PFSK-1 (cell line): ENCODE measurements at regions not wholly inside any gene's neighbourhood (a gene's known extent, or its start where the extent isn't known, plus 50 kb on each side); places are given as distances from the start of the nearest gene placed in this dataset.

Experiments
- FOXP2 ChIP-seq: optimal IDR thresholded peaks from 2 replicates; pipeline ENCODE3; 2011; ENCODE audit warnings: borderline replicate concordance, control low read depth, inconsistent platforms; ENCODE audit not compliant: insufficient read depth; ENCODE audit errors: extremely low read length, extremely low read depth
- POLR2AphosphoS5 ChIP-seq: IDR thresholded peaks from 2 replicates; pipeline ENCODE4 v1.6.1; 2012; ENCODE audit warnings: low read depth, mild to moderate bottlenecking, control low read depth, low read length, moderate library complexity
- SIN3A ChIP-seq: IDR thresholded peaks from 2 replicates; pipeline ENCODE4 v1.6.1; 2012; ENCODE audit warnings: mild to moderate bottlenecking, low read length, moderate library complexity, borderline replicate concordance; ENCODE audit not compliant: insufficient read depth
- TAF1 ChIP-seq: IDR thresholded peaks from 2 replicates; pipeline ENCODE4 v1.6.1; 2012; ENCODE audit warnings: low read length, control low read depth, borderline replicate concordance; ENCODE audit not compliant: insufficient read depth
- TF ChIP-seq, protein P1 (sequence below), 2 experiments: IDR thresholded peaks; 2 replicates each; pipeline versions ENCODE4 v1.6.1 to v1.8.0; 2011 to 2012; ENCODE audit warnings: low read depth in 2 of 2, low read length in 2 of 2, control low read depth in 1 of 2, inconsistent platforms in 1 of 2, mild to moderate bottlenecking in 1 of 2, moderate library complexity in 1 of 2; ENCODE audit not compliant: insufficient read depth in 1 of 2

DNA sequence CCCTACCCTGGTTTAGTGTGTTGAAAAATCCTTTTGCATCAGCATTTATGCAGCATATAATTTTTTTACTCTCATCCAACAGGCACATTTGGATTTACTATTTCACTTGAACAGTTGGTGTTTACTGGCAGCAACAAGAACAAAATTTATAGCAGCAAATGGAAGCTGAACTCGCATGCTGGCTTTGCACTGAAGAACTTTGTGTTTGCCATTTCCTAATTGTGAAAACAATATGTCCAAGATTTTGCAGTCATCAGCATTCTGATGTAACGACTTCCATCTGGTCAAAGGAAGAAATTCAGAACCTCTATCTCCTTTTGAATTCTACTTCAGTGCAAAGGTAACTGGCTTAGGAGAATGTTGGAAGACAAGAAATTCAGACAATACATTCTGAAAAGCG is 131.0 kb downstream of the DLEU7 start:
- TF ChIP-seq POLR2AphosphoS5 (no peak), SIN3A (no peak), TAF1 (no peak), FOXP2 (no peak)
- TF ChIP-seq, protein P1, sequence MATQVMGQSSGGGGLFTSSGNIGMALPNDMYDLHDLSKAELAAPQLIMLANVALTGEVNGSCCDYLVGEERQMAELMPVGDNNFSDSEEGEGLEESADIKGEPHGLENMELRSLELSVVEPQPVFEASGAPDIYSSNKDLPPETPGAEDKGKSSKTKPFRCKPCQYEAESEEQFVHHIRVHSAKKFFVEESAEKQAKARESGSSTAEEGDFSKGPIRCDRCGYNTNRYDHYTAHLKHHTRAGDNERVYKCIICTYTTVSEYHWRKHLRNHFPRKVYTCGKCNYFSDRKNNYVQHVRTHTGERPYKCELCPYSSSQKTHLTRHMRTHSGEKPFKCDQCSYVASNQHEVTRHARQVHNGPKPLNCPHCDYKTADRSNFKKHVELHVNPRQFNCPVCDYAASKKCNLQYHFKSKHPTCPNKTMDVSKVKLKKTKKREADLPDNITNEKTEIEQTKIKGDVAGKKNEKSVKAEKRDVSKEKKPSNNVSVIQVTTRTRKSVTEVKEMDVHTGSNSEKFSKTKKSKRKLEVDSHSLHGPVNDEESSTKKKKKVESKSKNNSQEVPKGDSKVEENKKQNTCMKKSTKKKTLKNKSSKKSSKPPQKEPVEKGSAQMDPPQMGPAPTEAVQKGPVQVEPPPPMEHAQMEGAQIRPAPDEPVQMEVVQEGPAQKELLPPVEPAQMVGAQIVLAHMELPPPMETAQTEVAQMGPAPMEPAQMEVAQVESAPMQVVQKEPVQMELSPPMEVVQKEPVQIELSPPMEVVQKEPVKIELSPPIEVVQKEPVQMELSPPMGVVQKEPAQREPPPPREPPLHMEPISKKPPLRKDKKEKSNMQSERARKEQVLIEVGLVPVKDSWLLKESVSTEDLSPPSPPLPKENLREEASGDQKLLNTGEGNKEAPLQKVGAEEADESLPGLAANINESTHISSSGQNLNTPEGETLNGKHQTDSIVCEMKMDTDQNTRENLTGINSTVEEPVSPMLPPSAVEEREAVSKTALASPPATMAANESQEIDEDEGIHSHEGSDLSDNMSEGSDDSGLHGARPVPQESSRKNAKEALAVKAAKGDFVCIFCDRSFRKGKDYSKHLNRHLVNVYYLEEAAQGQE (IDR thresholded peaks at IDR 0.05; ENCODE audit: insufficient read depth in 1 of 2, low read depth in 2 of 2, low read length in 2 of 2) = no peak

DNA sequence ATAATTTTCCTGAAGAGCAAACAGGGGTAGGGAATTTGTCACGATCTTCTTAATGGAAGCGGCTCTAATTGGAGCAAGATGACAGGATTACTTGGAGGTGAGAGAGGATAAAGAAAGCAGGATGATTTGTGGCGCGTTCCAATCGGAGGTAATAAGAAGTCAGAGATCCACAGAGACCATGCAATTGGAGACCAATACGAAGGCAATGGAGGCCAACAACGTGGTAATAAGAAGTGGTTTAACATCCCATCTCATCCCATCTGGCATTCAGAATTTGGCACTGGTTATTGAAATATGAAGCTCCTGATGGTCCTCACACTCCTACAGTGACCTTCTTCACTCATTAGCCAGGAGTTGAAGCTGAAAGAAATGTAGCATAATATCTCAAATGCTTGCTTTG is 130.6 kb downstream of the DLEU7 start:
- TF ChIP-seq, protein P1 (IDR thresholded peaks at IDR 0.05; ENCODE audit: insufficient read depth in 1 of 2, low read depth in 2 of 2, low read length in 2 of 2) = no peak
- no peak for TF ChIP-seq FOXP2
- TF ChIP-seq SIN3A = no peak
- TF ChIP-seq TAF1 = no peak
- no peak for TF ChIP-seq POLR2AphosphoS5

DNA sequence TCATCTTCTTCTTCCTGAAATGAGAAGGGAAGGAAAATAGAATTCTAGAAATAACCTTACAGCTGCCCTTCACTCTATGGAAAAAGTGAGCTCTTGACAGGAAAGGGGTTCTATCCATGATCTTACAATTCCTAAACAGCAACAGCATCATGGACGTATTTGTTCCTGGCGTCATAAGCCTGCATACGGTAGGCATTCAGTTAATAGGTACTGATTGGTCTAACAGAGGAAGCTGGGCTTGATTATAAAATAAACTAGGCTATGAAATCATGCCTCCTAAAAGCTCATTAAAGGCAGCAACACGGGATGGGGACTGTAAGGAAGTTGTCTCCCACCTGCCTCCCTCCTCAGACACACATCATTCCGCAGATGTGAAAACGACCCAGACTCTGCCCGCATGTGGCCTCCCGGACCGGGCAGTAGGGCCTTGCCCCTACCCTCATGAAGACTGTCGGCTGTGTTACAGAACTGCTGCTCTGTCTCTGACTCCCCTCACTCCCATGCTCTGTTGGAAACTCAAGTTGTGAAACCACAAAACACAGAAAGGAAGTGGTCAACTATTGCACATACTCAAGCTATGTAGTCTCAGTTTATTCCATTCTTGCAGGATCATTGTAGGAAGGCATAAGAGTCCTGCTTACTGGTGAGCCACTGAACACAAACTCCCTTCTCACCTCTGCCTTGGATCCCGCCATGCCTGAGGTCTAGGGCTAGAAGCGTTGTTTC is 129.8 kb downstream of the DLEU7 start:
- TF ChIP-seq SIN3A (no peak), FOXP2 (no peak), TAF1 (no peak), POLR2AphosphoS5 (no peak)
- TF ChIP-seq, protein P1 (IDR thresholded peaks at IDR 0.05; ENCODE audit: insufficient read depth in 1 of 2, low read depth in 2 of 2, low read length in 2 of 2) = no peak

DNA sequence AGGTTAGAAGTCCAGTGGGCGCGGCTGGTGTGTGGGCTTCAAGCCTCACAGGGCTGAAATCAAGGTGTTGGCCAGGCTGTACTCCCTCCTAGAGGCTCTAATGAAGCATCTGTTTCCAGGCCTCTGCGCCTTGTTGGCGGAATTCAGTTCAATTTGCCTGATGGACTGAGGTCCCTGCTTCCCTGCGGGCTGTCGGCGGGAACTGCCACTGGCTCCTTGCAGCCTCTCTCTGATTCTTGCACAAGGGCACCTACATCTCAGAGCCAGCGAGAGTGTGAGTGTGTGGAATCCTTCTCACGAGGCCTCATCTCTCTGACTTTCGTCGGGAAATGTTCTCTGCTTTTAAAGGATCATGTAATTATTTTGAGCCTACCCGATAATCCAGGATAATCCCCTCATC is 128.6 kb downstream of the DLEU7 start:
- TF ChIP-seq, protein P1 (IDR thresholded peaks at IDR 0.05; ENCODE audit: insufficient read depth in 1 of 2, low read depth in 2 of 2, low read length in 2 of 2) = no peak
- TF ChIP-seq POLR2AphosphoS5 = no peak
- TF ChIP-seq FOXP2 = no peak
- TF ChIP-seq SIN3A = no peak

DNA sequence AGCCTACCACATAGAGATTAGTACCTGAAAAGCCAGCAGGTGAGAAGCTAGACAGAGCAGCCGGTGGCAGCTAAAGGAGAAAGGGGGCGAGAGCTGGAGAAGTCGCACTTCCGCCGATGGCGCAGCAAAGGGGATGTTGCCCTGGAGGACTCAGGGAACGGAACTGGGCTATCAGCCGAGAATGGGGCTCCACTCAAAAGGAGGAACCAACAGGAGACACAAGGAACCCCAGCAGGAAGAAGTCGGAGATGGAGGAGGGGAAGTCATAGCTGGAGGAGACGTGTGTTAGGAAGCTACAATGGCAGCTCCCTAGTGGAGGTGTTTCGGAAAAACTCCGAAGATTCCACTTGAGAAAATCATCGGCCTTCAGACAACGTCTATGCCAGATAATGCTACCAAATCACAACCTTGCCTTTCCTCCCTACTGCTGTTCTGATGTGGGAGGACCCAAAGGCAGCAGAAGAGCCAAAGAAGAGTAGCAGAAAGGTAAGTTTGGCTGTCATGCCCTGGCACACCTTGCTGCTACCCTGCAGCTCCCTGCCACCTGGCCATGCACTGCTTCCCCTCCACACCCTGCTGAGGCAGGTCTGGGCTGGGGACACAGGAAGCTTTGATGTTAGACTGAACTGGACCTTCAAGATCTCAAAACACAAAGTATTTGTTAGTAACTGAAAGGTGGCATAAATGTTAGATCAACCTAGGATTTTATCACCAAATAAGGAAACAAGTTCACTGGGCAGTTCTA is 127.9 kb downstream of the DLEU7 start:
- no peak for TF ChIP-seq SIN3A
- TF ChIP-seq POLR2AphosphoS5 = no peak
- no peak for TF ChIP-seq TAF1
- TF ChIP-seq, protein P1 (IDR thresholded peaks at IDR 0.05; ENCODE audit: insufficient read depth in 1 of 2, low read depth in 2 of 2, low read length in 2 of 2) = no peak
